Nephron progenitor cell (in vitro differentiated cells): ENCODE measurements at regions not wholly inside any gene's neighbourhood (a gene's known extent, or its start where the extent isn't known, plus 50 kb on each side); places are given as distances from the start of the nearest gene placed in this dataset.

Experiments
- DNase-seq: peaks from one replicate; pipeline ENCODE4 v3.0.0; 2021
- H3K27ac Mint-ChIP-seq: 2 replicates; pipeline ENCODE4 v1.8.0; 2021; ENCODE audit warnings: mild to moderate bottlenecking, moderate library complexity, mixed read lengths
- H3K27me3 Mint-ChIP-seq: 2 replicates; pipeline ENCODE4 v1.8.0; 2021; ENCODE audit warnings: mild to moderate bottlenecking, low read depth, mixed read lengths; ENCODE audit not compliant: poor library complexity
- H3K36me3 Mint-ChIP-seq: 2 replicates; pipeline ENCODE4 v1.8.0; 2021; ENCODE audit warnings: low read depth, mixed read lengths
- H3K4me1 Mint-ChIP-seq: 2 replicates; pipeline ENCODE4 v1.8.0; 2021; ENCODE audit warnings: mixed read lengths
- H3K4me3 Mint-ChIP-seq: 2 replicates; pipeline ENCODE4 v1.8.0; 2021; ENCODE audit warnings: mild to moderate bottlenecking, moderate library complexity, mixed read lengths
- H3K9me3 Mint-ChIP-seq: 2 replicates; pipeline ENCODE4 v1.8.0; 2021; ENCODE audit warnings: mild to moderate bottlenecking, moderate library complexity, mixed read lengths
- TF ChIP-seq, protein P1 (sequence below): fragments of 200-600 bp; sonication (generic); IDR thresholded peaks from 2 replicates; pipeline ENCODE4 v1.5.0; 2021; ENCODE audit warnings: antibody characterized with exemption

GRCh38 chr2:5497874-5498273, 194.3 kb upstream of the SOX11 start:
- Mint-ChIP-seq H3K36me3 (no peaks in the 10 kb centered on the region), H3K4me1 (peaks cover 34% of the 10 kb centered on the region), H3K27me3 (no peaks in the 10 kb centered on the region), H3K4me3 (no peak overlapping the region), H3K27ac (no peak overlapping the region), H3K9me3 (no peaks in the 10 kb centered on the region)
- TF ChIP-seq, protein P1, sequence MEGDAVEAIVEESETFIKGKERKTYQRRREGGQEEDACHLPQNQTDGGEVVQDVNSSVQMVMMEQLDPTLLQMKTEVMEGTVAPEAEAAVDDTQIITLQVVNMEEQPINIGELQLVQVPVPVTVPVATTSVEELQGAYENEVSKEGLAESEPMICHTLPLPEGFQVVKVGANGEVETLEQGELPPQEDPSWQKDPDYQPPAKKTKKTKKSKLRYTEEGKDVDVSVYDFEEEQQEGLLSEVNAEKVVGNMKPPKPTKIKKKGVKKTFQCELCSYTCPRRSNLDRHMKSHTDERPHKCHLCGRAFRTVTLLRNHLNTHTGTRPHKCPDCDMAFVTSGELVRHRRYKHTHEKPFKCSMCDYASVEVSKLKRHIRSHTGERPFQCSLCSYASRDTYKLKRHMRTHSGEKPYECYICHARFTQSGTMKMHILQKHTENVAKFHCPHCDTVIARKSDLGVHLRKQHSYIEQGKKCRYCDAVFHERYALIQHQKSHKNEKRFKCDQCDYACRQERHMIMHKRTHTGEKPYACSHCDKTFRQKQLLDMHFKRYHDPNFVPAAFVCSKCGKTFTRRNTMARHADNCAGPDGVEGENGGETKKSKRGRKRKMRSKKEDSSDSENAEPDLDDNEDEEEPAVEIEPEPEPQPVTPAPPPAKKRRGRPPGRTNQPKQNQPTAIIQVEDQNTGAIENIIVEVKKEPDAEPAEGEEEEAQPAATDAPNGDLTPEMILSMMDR = no peak
- DNase-seq = no peak

GRCh38 chr2:5501807-5502206, 190.4 kb upstream of the SOX11 start:
- Mint-ChIP-seq H3K27me3 (no peaks in the 10 kb centered on the region), H3K27ac (no peak overlapping the region), H3K4me1 (peaks cover 16% of the 10 kb centered on the region), H3K36me3 (no peaks in the 10 kb centered on the region), H3K4me3 (no peak overlapping the region), H3K9me3 (no peaks in the 10 kb centered on the region)
- TF ChIP-seq, protein P1 = no peak
- DNase-seq = no peak

GRCh38 chr2:5502385-5502784, 189.8 kb upstream of the SOX11 start:
- TF ChIP-seq, protein P1 = no peak
- no peaks in the 10 kb centered on the region for H3K27me3 Mint-ChIP-seq
- no peak overlapping the region for H3K27ac Mint-ChIP-seq
- no peaks in the 10 kb centered on the region for H3K9me3 Mint-ChIP-seq
- no peak for DNase-seq
- peaks cover 21% of the 10 kb centered on the region for H3K4me1 Mint-ChIP-seq
- H3K4me3 Mint-ChIP-seq = no peak overlapping the region
- no peaks in the 10 kb centered on the region for H3K36me3 Mint-ChIP-seq

DNA sequence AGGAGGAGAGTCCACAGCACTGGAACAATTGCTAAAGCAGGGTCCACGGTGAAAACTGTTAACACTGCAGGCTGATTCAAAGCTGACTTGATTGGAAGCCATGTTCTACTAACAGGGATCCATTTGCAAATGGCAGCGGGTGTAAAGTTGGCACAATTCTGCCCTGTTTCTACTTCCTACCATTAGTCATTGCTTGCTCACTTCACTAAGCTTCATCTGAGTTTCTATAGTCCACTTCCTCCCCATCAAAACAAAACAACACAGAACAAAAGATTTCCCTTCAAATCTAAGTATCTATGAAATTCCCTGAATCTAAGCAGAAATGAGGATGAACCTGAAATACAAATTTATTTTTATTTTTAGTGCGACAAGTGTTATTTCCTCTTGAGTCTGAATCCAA, 187.4 kb upstream of the SOX11 start:
- Mint-ChIP-seq H3K36me3 (no peaks in the 10 kb centered on the region), H3K4me1 (peaks cover 30% of the 10 kb centered on the region), H3K27me3 (no peaks in the 10 kb centered on the region), H3K4me3 (no peak overlapping the region), H3K9me3 (no peaks in the 10 kb centered on the region), H3K27ac (no peak overlapping the region)
- DNase-seq = no peak
- TF ChIP-seq, protein P1 = no peak

GRCh38 chr2:5507367-5507766, 184.8 kb upstream of the SOX11 start:
- Mint-ChIP-seq H3K27me3 (no peaks in the 10 kb centered on the region), H3K27ac (peak overlapping the region; percentile 99), H3K36me3 (no peaks in the 10 kb centered on the region), H3K9me3 (no peaks in the 10 kb centered on the region), H3K4me3 (peak overlapping the region; percentile 9), H3K4me1 (peaks cover 30% of the 10 kb centered on the region)
- peak; percentile 26 for DNase-seq
- TF ChIP-seq, protein P1 = no peak

DNA sequence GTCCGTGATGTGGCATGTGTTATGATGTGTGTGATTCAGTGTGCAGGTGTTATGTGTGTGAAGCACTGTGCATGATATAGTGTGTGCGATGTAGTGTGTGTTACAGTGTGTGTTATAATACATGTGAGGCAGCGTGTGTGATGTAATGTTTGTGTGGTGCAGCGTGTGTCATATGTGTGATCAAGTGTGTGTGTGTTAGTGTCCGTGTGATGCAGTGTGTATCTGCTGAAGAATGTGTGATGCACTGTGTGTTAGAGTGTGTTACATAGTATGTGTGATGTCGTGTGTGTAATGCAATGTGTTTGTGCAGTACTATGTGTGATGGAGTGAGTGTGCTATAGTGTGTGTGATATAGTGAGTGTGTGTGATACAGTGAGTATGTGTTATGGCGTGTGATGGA, 182.8 kb upstream of the SOX11 start:
- Mint-ChIP-seq H3K27me3 (no peaks in the 10 kb centered on the region), H3K4me3 (no peak overlapping the region), H3K9me3 (no peaks in the 10 kb centered on the region), H3K36me3 (no peaks in the 10 kb centered on the region), H3K4me1 (peaks cover 22% of the 10 kb centered on the region), H3K27ac (no peak overlapping the region)
- TF ChIP-seq, protein P1 = no peak
- no peak for DNase-seq
